ENCODE measurements at regions not wholly inside any gene's neighbourhood (a gene's known extent, or its start where the extent isn't known, plus 50 kb on each side); places are given as distances from the start of the nearest gene placed in this dataset.
"Not testable (repeated sequence)": the region's sequence is repeated elsewhere in the genome, so short reads cannot be mapped to it uniquely, and the experiment has no call there.

GRCh38 chr6:49274809-49275769 is 188.0 kb downstream of the MMUT start:
- not testable (repeated sequence) for DNase-seq

DNA sequence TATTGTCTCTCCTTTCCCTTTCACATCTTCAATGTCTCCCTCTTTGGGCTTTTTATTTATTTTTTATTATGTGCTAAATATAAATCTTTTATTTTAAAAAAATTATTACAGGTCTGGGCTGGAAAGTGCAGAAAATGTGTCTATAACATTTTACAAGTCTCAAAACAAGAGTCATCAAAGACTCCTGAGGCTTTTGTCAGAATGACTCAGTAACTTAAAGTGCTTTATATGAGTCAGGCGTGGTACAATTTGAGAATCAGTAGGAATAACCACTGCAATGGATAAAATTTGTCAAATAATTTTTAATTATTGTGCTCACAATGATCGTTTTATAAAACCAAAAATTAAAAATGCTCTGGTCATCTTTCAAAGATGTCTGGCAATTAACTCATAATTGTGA is 193.9 kb downstream of the MMUT start:
- DNase-seq = no peak

- no peak for DNase-seq
Measured at GRCh38 chr6:49264909-49265308, 198.1 kb downstream of the MMUT start.

DNA sequence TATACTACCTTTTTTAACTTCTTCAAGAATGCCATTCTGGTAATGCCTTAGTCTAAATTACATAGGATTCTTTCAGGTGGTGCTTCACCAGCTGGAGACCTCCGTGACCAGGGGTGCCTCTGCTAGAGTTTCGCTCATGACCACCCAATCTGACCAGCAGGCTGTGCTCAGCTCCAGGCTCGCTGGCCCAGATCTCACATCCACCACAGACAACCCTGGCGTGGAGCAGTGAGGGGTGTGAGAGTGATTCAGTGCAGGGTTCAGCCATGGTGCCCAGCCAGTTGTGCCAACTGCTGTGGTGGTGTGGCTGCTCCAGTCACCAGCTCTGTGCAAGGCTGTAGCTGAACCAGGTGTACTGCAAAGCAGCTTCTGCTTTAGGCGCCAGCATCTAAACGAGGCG is 198.6 kb downstream of the MMUT start:
- DNase-seq = no peak

GRCh38 chr6:49257549-49257948 is 205.5 kb downstream of the MMUT start:
- DNase-seq = no peak

GRCh38 chr6:49255335-49255734 is 207.7 kb downstream of the MMUT start:
- no peak for DNase-seq

DNA sequence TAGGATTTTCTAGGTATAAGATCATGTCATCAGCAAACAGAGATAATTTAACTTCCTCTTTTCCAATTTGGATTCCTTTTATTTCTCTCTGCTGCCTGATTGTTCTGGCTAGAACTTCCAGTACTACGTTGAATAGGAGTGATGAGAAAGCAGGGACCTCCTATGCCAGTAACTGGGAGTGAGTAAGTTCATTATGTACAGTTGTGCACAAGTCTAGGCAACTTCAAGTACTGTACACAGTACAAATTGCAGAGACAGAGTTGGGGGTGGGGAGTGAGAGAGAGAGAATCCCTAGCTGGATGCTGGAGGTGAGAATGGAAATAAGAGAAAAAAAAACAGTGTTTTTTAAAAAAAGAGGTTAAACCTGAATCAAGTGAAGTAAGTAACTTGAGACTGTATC is 210.2 kb downstream of the MMUT start:
- DNase-seq = no peak

DNA sequence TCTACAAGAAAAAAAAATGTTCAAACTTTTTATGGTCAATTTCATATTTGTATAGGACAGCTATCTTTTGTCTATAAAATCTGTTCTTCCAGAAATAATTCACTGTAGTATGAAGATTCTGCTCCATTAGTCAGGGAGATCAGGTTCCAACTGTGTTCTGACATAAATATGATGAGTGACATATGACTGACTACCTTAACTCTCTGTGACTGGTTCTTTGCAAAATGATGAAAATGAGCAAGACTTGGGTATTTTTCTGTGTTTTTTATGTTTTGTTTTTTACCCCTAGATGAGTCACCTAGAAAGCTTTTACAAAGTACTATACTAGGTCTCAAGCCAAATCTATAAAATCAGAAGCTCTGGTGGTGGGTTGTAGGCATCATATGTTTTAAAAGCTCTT is 229.6 kb downstream of the MMUT start:
- no peak for DNase-seq

- no peak for DNase-seq
Measured at GRCh38 chr6:49225471-49225870, 237.6 kb downstream of the MMUT start.

DNA sequence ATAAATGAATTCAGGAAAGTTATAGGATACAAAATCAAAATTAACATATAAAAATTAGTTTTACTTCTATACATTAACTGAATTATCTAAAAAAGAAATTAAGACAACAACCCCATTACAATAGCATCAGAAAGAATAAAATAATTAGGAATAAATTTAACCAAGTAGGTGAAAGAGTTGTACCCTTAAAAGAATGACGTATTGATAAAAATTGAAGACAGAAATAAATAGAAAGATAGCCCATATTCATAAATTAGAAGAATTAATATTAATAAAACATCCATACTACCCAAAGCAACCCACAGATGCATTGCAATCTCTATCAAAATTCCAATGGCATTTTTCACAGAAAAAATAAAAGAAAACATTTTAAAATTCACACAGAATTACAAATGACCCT is 242.8 kb downstream of the MMUT start:
- DNase-seq = no peak

DNA sequence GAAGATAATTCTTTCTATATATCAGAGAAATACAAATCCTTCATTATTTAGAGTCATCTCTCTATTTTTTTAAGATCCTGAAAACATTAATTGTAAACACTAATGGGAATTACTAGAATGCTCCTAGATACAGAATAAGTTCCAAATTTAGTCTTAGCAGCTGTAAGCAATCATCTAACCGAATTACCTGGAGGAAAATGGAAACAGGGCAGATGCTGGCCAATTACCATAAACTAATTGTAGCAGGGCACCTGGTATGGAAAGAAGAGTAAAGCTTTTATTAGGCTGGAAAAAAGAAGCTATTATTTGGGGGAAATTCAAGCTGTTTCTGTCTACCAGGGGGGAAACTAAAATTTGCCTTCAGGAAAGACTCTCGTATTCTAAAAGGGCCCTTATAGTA is 257.5 kb downstream of the MMUT start:
- DNase-seq = peak; percentile 85

- DNase-seq = no peak
Measured at GRCh38 chr6:49202924-49203536, 260.0 kb downstream of the MMUT start.

- DNase-seq = no peak
Measured at GRCh38 chr6:49198015-49198414, 265.0 kb downstream of the MMUT start.

GRCh38 chr6:49162379-49162778 is 300.7 kb downstream of the MMUT start:
- not testable (repeated sequence) for DNase-seq

DNA sequence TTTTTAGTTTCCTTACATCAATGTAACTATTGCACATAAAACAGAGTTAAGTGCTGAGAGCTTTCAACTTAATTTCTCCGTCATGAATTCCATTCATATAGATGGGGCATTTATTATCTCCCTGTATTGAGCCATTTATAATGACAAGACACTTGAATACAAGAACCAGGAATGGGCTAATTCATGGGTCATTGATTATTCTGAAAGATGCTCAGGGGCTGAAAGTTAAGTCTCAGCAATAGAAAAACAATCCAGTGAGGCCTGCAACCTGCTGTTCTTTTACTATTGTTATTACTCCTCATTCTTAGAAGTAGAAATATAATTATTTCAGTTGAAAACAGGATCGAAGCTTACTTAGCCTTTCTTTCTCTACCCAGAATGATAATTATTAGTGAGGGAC is 307.7 kb downstream of the MMUT start:
- no peak for DNase-seq

- no peak for DNase-seq
Measured at GRCh38 chr6:49151957-49152356, 311.1 kb downstream of the MMUT start.

- no peak for DNase-seq
Measured at GRCh38 chr6:49151461-49151860, 311.6 kb downstream of the MMUT start.

- no peak for DNase-seq
Measured at GRCh38 chr6:49151033-49151432, 312.0 kb downstream of the MMUT start.

GRCh38 chr6:49145280-49145679 is 317.8 kb downstream of the MMUT start:
- no peak for DNase-seq

- no peak for DNase-seq
Measured at GRCh38 chr6:49142421-49143151, 320.5 kb downstream of the MMUT start.

GRCh38 chr6:49121970-49122369 is 341.1 kb downstream of the MMUT start:
- DNase-seq = no peak

DNA sequence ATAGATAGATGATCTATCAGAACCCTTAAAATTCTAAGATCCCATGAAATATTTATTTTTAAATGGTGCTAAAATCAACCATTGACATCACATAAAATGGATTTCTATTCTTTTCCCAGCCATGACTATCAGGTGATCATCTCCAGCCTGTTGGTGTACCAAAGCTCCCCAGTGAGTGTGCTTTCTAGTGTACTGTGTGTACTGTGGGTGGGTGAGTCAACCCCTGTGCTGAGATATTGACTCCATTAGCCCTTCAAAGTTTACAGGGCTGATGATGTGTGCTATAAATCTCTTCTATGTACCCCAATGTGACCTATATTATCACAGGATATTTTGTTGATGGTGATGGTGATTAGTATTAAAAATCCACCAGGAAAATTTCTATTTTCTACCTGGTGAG is 344.6 kb downstream of the MMUT start:
- no peak for DNase-seq

GRCh38 chr6:49110916-49111315 is 352.1 kb downstream of the MMUT start:
- no peak for DNase-seq

- DNase-seq = not testable (repeated sequence)
Measured at GRCh38 chr6:49097664-49098063, 365.4 kb downstream of the MMUT start.
